ENCODE measurements at regions not wholly inside any gene's neighbourhood (a gene's known extent, or its start where the extent isn't known, plus 50 kb on each side); places are given as distances from the start of the nearest gene placed in this dataset.

DNA sequence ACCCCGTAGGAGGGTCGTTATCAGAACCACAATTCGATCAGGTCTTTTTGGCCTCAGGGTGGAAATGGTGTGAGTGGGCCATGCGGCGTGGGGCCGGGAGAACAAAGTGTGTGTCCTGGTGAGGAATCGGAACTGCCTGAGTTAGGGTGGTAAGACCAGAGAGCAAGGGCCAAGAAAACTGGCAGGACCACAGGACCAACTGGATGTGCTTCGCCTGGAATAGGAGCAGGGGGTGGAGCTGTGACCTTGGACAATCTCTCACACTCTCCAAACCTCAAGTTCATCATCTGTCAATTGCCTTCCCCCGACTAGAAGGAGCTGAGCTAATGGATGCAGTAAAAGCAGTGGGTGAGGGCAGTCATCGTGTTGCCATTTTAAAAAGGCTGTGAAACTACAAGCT lies 59.5 kb downstream of the NAV1 start:
- CTCF ChIA-PET, result interaction anchor here (0.6 kb wide), 1 partner anchor 410 kb away, joined by 5 read pairs; no protein-coding TSS in a partner anchor
- Histone ChIP-seq H3F3A (ENCODE audit: insufficient read depth, low read depth) (peaks cover 8% of the 10 kb centered on the region; the same call in 1 of the 2 replicates), H3K27ac (no peak overlapping the region), H4K20me1 (ENCODE audit: insufficient read depth) (peaks cover 10% of the 10 kb centered on the region; the same call in 1 of the 2 replicates), H3K36me3 (ENCODE audit: low read depth) (no peaks in the 10 kb centered on the region), H3K27me3 (ENCODE audit: insufficient read depth, low read depth) (no peaks in the 10 kb centered on the region), H3K9me2 (ENCODE audit: insufficient read depth) (no peaks in the 10 kb centered on the region), H3K4me3 (no peak overlapping the region), H3K4me1 (replicated peaks; ENCODE audit: insufficient read depth) (peaks cover 4% of the 10 kb centered on the region), H3K4me2 (no peak overlapping the region), H3K79me2 (ENCODE audit: low read depth) (no peaks in the 10 kb centered on the region), H3K9me3 (ENCODE audit: insufficient read depth, low read depth) (no peaks in the 10 kb centered on the region), H2AFZ (no peak overlapping the region)
- TF ChIP-seq, protein P1, sequence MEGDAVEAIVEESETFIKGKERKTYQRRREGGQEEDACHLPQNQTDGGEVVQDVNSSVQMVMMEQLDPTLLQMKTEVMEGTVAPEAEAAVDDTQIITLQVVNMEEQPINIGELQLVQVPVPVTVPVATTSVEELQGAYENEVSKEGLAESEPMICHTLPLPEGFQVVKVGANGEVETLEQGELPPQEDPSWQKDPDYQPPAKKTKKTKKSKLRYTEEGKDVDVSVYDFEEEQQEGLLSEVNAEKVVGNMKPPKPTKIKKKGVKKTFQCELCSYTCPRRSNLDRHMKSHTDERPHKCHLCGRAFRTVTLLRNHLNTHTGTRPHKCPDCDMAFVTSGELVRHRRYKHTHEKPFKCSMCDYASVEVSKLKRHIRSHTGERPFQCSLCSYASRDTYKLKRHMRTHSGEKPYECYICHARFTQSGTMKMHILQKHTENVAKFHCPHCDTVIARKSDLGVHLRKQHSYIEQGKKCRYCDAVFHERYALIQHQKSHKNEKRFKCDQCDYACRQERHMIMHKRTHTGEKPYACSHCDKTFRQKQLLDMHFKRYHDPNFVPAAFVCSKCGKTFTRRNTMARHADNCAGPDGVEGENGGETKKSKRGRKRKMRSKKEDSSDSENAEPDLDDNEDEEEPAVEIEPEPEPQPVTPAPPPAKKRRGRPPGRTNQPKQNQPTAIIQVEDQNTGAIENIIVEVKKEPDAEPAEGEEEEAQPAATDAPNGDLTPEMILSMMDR (conservative IDR thresholded peaks at IDR 0.05), result no peak
- no peak for TF ChIP-seq EZH2 (IDR thresholded peaks at IDR 0.05; ENCODE audit: low read depth)
- no peak for DNase-seq
- intact Hi-C loops (cut with micrococcal nuclease; ENCODE audit: unreplicated experiment), result no loop called here
- BruUV-seq (replicated peaks), result no TSS peak
- POLR2A ChIA-PET (ENCODE audit: unreplicated experiment), result interaction anchor here (0.5 to 0.7 kb wide), 4 partner anchors 10 to 198 kb away, joined by 3 to 6 read pairs (median 4); no protein-coding TSS in a partner anchor

DNA sequence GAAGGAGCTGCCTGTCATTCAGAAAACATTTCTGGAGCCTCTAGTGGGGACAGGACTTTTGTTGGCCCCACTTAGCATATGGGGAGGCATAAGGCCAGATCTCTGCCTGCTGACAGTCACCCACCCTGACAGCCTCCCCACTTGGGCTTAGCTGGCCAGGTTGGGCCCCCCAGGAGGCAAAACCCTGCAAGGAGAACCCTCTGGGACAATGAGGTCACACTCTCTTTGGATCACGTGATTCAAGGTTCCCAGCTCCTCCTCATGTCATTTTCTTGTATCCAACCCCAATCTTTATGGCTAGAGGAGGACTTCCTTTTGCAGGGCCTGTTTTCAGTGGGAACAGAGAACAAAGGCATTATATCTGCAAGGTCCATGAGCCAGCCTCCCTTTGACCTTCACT lies 60.0 kb downstream of the NAV1 start:
- Histone ChIP-seq H2AFZ (no peak overlapping the region), H3K27ac (no peak overlapping the region), H4K20me1 (ENCODE audit: insufficient read depth) (0 out of 2 replicates have a peak, but pooled peaks cover 5% of the 10 kb centered on the region), H3K4me1 (replicated peaks; ENCODE audit: insufficient read depth) (no peaks in the 10 kb centered on the region), H3F3A (ENCODE audit: insufficient read depth, low read depth) (peaks cover 2% of the 10 kb centered on the region; the same call in 1 of the 2 replicates), H3K27me3 (ENCODE audit: insufficient read depth, low read depth) (no peaks in the 10 kb centered on the region), H3K4me3 (no peak overlapping the region), H3K79me2 (ENCODE audit: low read depth) (no peaks in the 10 kb centered on the region), H3K9me3 (ENCODE audit: insufficient read depth, low read depth) (no peaks in the 10 kb centered on the region), H3K4me2 (no peak overlapping the region), H3K9me2 (ENCODE audit: insufficient read depth) (no peaks in the 10 kb centered on the region), H3K36me3 (ENCODE audit: low read depth) (no peaks in the 10 kb centered on the region)
- DNase-seq, result no peak
- no TSS peak for BruUV-seq (replicated peaks)
- POLR2A ChIA-PET (ENCODE audit: unreplicated experiment), result no interaction called here
- intact Hi-C loops (cut with micrococcal nuclease; ENCODE audit: unreplicated experiment), result no loop called here
- TF ChIP-seq, protein P1 (conservative IDR thresholded peaks at IDR 0.05), result no peak
- TF ChIP-seq EZH2 (IDR thresholded peaks at IDR 0.05; ENCODE audit: low read depth), result no peak
- CTCF ChIA-PET, result no interaction called here

DNA sequence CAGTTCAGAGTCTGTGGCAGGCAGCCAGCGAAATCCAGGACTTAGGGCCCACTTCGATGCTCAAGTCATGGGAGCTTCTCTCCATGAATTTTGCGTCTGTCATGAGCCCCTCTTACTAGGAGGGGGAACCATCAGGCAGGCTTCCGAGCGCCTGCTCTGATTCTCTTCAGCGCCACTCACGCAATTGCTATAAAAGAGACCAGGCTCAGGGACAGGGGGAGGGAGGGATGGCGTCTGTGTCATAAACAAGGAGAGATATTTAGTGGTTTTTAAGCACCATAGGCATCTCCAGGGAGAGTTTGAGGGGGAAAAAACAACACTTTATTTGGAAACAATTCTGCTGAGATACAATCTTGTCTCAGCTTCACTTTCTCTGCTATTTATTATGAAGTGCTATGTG lies 60.6 kb downstream of the NAV1 start:
- H3K27ac ChIP-seq, result no peak overlapping the region
- H3K4me2 ChIP-seq, result no peak overlapping the region
- ChIA-PET CTCF (no interaction called here), POLR2A (ENCODE audit: unreplicated experiment) (no interaction called here)
- H2AFZ ChIP-seq, result no peak overlapping the region
- 0 out of 2 replicates have a peak, but pooled peaks cover 3% of the 10 kb centered on the region for H4K20me1 ChIP-seq (ENCODE audit: insufficient read depth)
- no TSS peak for BruUV-seq (replicated peaks)
- H3K79me2 ChIP-seq (ENCODE audit: low read depth), result no peaks in the 10 kb centered on the region
- no peaks in the 10 kb centered on the region for H3K36me3 ChIP-seq (ENCODE audit: low read depth)
- H3K4me1 ChIP-seq (replicated peaks; ENCODE audit: insufficient read depth), result no peaks in the 10 kb centered on the region
- TF ChIP-seq, protein P1 (conservative IDR thresholded peaks at IDR 0.05), result no peak
- no peak for TF ChIP-seq EZH2 (IDR thresholded peaks at IDR 0.05; ENCODE audit: low read depth)
- no peak for DNase-seq
- no peaks in the 10 kb centered on the region for H3K9me3 ChIP-seq (ENCODE audit: insufficient read depth, low read depth)
- no peaks in the 10 kb centered on the region for H3K9me2 ChIP-seq (ENCODE audit: insufficient read depth)
- intact Hi-C loops (cut with micrococcal nuclease; ENCODE audit: unreplicated experiment), result no loop called here
- H3F3A ChIP-seq (ENCODE audit: insufficient read depth, low read depth), result no peaks in the 10 kb centered on the region
- no peak overlapping the region for H3K4me3 ChIP-seq
- H3K27me3 ChIP-seq (ENCODE audit: insufficient read depth, low read depth), result no peaks in the 10 kb centered on the region
